MM.1S (cell line): ENCODE measurements at regions not wholly inside any gene's neighbourhood (a gene's known extent, or its start where the extent isn't known, plus 50 kb on each side); places are given as distances from the start of the nearest gene placed in this dataset.

Experiments used
- DNase-seq: peaks from one replicate; pipeline ENCODE4 v3.0.0-alpha.2; 2015
- H2AFZ ChIP-seq: fragments of 300-600 bp; sonication (generic); 2 replicates; pipeline ENCODE4 v1.6.0; 2016; ENCODE audit warnings: antibody characterized with exemption, low read length
- H3F3A ChIP-seq: fragments of 300-600 bp; sonication (generic); 2 replicates; pipeline ENCODE4 v1.6.1; 2016; ENCODE audit warnings: mild to moderate bottlenecking, antibody characterized with exemption, low read length, moderate library complexity, mixed read lengths; ENCODE audit not compliant: insufficient read depth
- H3K27ac ChIP-seq: fragments of 300-600 bp; sonication (generic); 2 replicates; pipeline ENCODE4 v1.5.1; 2016; ENCODE audit warnings: mild to moderate bottlenecking, low read length
- H3K27me3 ChIP-seq: fragments of 300-600 bp; sonication (generic); replicated peaks from 2 replicates; pipeline ENCODE4 v1.6.0; 2016; ENCODE audit warnings: low read length; ENCODE audit not compliant: insufficient read depth
- H3K36me3 ChIP-seq: fragments of 300-600 bp; sonication (generic); replicated peaks from 2 replicates; pipeline ENCODE4 v1.6.1; 2016; ENCODE audit warnings: mild to moderate bottlenecking, low read length, mixed read lengths; ENCODE audit not compliant: insufficient read depth
- H3K4me1 ChIP-seq: fragments of 300-600 bp; sonication (generic); 2 replicates; pipeline ENCODE4 v1.6.1; 2016; ENCODE audit warnings: low read length, mixed read lengths
- H3K4me2 ChIP-seq: fragments of 300-600 bp; sonication (generic); 2 replicates; pipeline ENCODE4 v1.6.0; 2016; ENCODE audit warnings: low read depth, low read length
- H3K4me3 ChIP-seq: fragments of 300-600 bp; sonication (generic); 2 replicates; pipeline ENCODE4 v1.5.1; 2016; ENCODE audit warnings: low read length, mixed read lengths
- H3K79me2 ChIP-seq: fragments of 300-600 bp; sonication (generic); 2 replicates; pipeline ENCODE4 v1.6.1; 2016; ENCODE audit warnings: mixed run types, low read length, mixed read lengths
- H3K9ac ChIP-seq: fragments of 300-600 bp; sonication (generic); 2 replicates; pipeline ENCODE4 v1.6.1; 2016; ENCODE audit warnings: low read length, mixed read lengths
- H3K9me2 ChIP-seq: fragments of 300-600 bp; sonication (generic); replicated peaks from 2 replicates; pipeline ENCODE4 v1.6.1; 2016; ENCODE audit warnings: mild to moderate bottlenecking, low read length, mixed read lengths; ENCODE audit not compliant: insufficient read depth
- H3K9me3 ChIP-seq: fragments of 300-600 bp; sonication (generic); replicated peaks from 2 replicates; pipeline ENCODE4 v1.6.1; 2016; ENCODE audit warnings: mild to moderate bottlenecking, low read length, mixed read lengths; ENCODE audit not compliant: insufficient read depth
- H4K20me1 ChIP-seq: fragments of 300-600 bp; sonication (generic); 2 replicates; pipeline ENCODE4 v1.6.1; 2016; ENCODE audit warnings: mild to moderate bottlenecking, low read length, moderate library complexity, mixed read lengths; ENCODE audit not compliant: insufficient read depth
- CTCF ChIP-seq: fragments of 300-600 bp; sonication (generic); IDR thresholded peaks from 2 replicates; pipeline ENCODE4 v1.5.1; 2016; ENCODE audit warnings: antibody characterized with exemption, low read length, mixed read lengths
- EZH2 ChIP-seq: fragments of 300-600 bp; sonication (generic); optimal IDR thresholded peaks from 2 replicates; pipeline ENCODE3; 2017; ENCODE audit warnings: low read depth, mild to moderate bottlenecking, antibody characterized with exemption, low read length, mixed read lengths
- EZH2phosphoT487 ChIP-seq: fragments of 300-600 bp; sonication (generic); IDR thresholded peaks from 2 replicates; pipeline ENCODE4 v1.6.1; 2018; ENCODE audit warnings: antibody characterized with exemption, low read length

- no peak overlapping the region for H3K4me3 ChIP-seq
- H3F3A ChIP-seq, result 0 out of 2 replicates have a peak, but pooled peaks cover 4% of the 10 kb centered on the region
- H3K27ac ChIP-seq, result no peak overlapping the region
- H3K27me3 ChIP-seq, result no peaks in the 10 kb centered on the region
- H3K79me2 ChIP-seq, result no peaks in the 10 kb centered on the region
- H3K4me1 ChIP-seq, result peaks cover 22% of the 10 kb centered on the region
- no peak for DNase-seq
- TF ChIP-seq CTCF, result no peak
- no peak for TF ChIP-seq EZH2
- no peak for TF ChIP-seq EZH2phosphoT487
- no peaks in the 10 kb centered on the region for H3K9me2 ChIP-seq
- H3K4me2 ChIP-seq, result no peak overlapping the region
- H3K36me3 ChIP-seq, result no peaks in the 10 kb centered on the region
- no peaks in the 10 kb centered on the region for H3K9me3 ChIP-seq
- no peaks in the 10 kb centered on the region for H4K20me1 ChIP-seq
- no peak overlapping the region for H2AFZ ChIP-seq
- no peak overlapping the region for H3K9ac ChIP-seq
These were observed 56.5 kb upstream of the ANKRD55 start for GRCh38 chr5:56289602-56289987.

DNA sequence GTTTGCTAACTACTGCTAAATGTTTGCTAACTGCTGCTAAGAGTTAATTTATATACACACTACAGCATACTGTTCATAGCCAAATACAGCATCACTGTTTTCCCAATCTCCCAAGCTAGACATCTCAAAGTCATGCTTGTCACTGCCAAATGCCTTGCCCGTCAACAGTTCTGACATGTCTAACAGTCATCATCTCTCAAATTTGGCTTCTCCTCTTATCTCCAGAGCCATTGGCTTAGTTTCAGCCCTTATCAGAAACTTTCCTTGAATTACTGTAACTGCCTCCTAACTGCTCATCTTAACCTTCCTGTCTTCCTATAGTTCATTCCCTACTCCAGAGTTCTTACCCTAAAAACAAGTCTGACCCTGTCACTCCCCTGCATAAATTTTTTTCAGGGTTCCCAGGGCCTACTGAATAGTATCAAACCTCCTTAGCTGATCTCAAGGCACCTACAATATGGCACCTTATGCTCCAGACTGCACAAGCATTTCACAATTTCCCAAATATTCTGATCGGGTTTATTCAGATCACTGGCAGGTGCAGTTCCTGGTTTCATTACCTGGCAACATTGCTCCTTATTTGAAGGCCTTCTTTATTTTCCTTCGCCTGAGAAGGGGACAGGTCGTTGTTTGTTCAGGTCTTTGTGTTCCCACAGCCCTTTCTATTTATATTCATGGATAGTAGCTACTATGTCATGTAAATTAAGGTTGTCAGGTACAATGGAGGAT, 55.9 kb upstream of the ANKRD55 start:
- DNase-seq, result no peak
- H2AFZ ChIP-seq, result no peak overlapping the region

GRCh38 chr5:56286015-56286884, 53.1 kb upstream of the ANKRD55 start:
- Histone ChIP-seq H3K9me3 (no peaks in the 10 kb centered on the region), H4K20me1 (no peaks in the 10 kb centered on the region), H3K4me2 (no peak overlapping the region), H3K36me3 (no peaks in the 10 kb centered on the region), H3K27ac (no peak overlapping the region), H3K9ac (no peak overlapping the region), H3K79me2 (no peaks in the 10 kb centered on the region), H3K4me3 (no peak overlapping the region), H3K4me1 (peaks cover 15% of the 10 kb centered on the region), H2AFZ (no peak overlapping the region), H3K27me3 (no peaks in the 10 kb centered on the region), H3K9me2 (no peaks in the 10 kb centered on the region), H3F3A (0 out of 2 replicates have a peak, but pooled peaks cover 4% of the 10 kb centered on the region)
- no peak for DNase-seq
- TF ChIP-seq EZH2 (no peak), CTCF (no peak), EZH2phosphoT487 (no peak)

More for the DNA sequence above, 55.9 kb upstream of the ANKRD55 start:
- H3K9me2 ChIP-seq, result no peaks in the 10 kb centered on the region
- no peaks in the 10 kb centered on the region for H3K27me3 ChIP-seq
- H3K9ac ChIP-seq, result no peak overlapping the region
- no peaks in the 10 kb centered on the region for H3K36me3 ChIP-seq
- no peak overlapping the region for H3K4me2 ChIP-seq
- H3K9me3 ChIP-seq, result no peaks in the 10 kb centered on the region
- H3K4me3 ChIP-seq, result no peak overlapping the region
- H3K27ac ChIP-seq, result no peak overlapping the region
- H3K79me2 ChIP-seq, result no peaks in the 10 kb centered on the region
- H3F3A ChIP-seq, result 0 out of 2 replicates have a peak, but pooled peaks cover 4% of the 10 kb centered on the region
- peaks cover 21% of the 10 kb centered on the region for H3K4me1 ChIP-seq
- H4K20me1 ChIP-seq, result no peaks in the 10 kb centered on the region
- no peak for TF ChIP-seq EZH2phosphoT487
- no peak for TF ChIP-seq CTCF
- TF ChIP-seq EZH2, result no peak
